ENCODE measurements at regions not wholly inside any gene's neighbourhood (a gene's known extent, or its start where the extent isn't known, plus 50 kb on each side); places are given as distances from the start of the nearest gene placed in this dataset.

DNA sequence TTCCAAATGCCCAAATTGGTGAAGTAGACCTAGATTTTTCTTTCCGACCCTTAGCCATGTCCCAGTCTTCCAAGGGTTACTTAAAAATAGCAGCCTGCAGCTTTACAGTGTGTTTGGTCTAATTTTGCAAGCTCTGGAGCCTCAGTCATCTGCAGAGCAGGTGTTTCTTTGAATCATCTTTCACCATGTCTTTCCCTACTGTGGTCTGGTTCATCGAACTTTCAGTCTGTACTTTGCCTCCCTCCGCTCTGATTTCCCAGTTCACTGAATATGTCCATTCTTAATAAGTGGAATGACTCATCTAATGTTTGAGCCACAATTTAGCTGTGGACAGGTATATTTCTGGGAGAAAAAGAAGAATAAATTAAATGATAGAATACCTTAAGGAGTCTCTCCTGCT, 1060.7 kb downstream of the EFNA5 start:
- Histone ChIP-seq H3K4me1 (no peaks in the 10 kb centered on the region), H3K4me3 (no peak overlapping the region), H3K27me3 (no peaks in the 10 kb centered on the region), H3K36me3 (no peaks in the 10 kb centered on the region), H3K27ac (no peak overlapping the region), H3K9me3 (no peaks in the 10 kb centered on the region)
- DNase-seq (no peak), ATAC-seq (ENCODE audit: low FRiP score in 2 of 2) (no peak)
- no peak for TF ChIP-seq EP300 (IDR thresholded peaks at IDR 0.05)
- TF ChIP-seq POLR2AphosphoS5 (IDR thresholded peaks at IDR 0.05): no peak
- TF ChIP-seq, protein P1, sequence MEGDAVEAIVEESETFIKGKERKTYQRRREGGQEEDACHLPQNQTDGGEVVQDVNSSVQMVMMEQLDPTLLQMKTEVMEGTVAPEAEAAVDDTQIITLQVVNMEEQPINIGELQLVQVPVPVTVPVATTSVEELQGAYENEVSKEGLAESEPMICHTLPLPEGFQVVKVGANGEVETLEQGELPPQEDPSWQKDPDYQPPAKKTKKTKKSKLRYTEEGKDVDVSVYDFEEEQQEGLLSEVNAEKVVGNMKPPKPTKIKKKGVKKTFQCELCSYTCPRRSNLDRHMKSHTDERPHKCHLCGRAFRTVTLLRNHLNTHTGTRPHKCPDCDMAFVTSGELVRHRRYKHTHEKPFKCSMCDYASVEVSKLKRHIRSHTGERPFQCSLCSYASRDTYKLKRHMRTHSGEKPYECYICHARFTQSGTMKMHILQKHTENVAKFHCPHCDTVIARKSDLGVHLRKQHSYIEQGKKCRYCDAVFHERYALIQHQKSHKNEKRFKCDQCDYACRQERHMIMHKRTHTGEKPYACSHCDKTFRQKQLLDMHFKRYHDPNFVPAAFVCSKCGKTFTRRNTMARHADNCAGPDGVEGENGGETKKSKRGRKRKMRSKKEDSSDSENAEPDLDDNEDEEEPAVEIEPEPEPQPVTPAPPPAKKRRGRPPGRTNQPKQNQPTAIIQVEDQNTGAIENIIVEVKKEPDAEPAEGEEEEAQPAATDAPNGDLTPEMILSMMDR (IDR thresholded peaks at IDR 0.05): no peak
- TF ChIP-seq POLR2A (IDR thresholded peaks at IDR 0.05): no peak
- WGBS, 2 donors: 92% methylated on average over 3 of the region's 3 CpGs

DNA sequence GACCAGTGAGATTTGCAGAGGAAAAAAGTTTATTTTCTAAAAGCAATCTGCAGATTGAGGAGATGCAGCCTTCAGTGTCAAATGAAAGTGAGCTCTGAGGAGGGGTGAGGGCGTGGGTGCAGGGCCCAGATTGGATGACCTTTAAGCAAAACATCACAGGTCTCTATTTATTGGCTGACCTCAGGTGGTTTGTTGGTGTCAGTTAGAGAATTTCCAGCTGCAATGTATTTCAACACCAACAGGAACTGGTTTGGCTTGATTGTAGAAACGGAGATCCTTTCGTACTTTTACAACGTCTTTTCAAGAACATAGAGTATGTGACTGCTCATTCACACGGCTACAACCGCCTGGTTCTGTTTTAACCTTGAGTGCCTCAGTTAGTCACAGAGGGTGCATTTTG, 1069.1 kb downstream of the EFNA5 start:
- no peak for ATAC-seq (ENCODE audit: low FRiP score in 2 of 2)
- no peak overlapping the region for H3K4me3 ChIP-seq
- DNase-seq: no peak

DNA sequence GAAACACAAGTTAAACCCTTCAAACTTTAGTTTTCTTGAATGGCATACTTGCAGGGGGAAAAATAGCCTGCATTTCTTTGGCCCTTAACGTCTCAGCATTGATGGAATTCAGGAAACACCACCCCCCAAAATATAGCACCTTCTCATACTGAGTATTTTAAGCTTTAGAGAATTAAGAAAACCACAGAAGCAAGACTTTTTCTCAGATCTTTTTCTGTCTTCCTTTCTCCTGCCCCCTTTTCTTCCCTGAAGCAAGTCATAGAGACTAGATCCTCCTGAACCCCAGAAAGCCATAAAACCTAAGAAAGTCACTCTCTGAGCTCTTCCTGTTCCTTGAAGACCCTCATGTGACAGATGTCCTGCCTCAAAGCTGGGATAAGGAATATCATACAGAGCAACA, 1069.9 kb downstream of the EFNA5 start:
- H3K4me1 ChIP-seq: no peaks in the 10 kb centered on the region
- H3K36me3 ChIP-seq: no peaks in the 10 kb centered on the region
- H3K4me3 ChIP-seq: no peak overlapping the region
- WGBS, 2 donors: 42 to 57% methylated on average over 1 of the region's 1 CpG
- DNase-seq (no peak), ATAC-seq (ENCODE audit: low FRiP score in 2 of 2) (no peak)
- no peaks in the 10 kb centered on the region for H3K9me3 ChIP-seq
- H3K27ac ChIP-seq: no peak overlapping the region
- no peaks in the 10 kb centered on the region for H3K27me3 ChIP-seq
- TF ChIP-seq EP300 (IDR thresholded peaks at IDR 0.05) (no peak), POLR2AphosphoS5 (IDR thresholded peaks at IDR 0.05) (no peak), POLR2A (IDR thresholded peaks at IDR 0.05) (no peak)
- TF ChIP-seq, protein P1 (IDR thresholded peaks at IDR 0.05): no peak

More for the DNA sequence above, 1069.1 kb downstream of the EFNA5 start:
- H3K9me3 ChIP-seq: no peaks in the 10 kb centered on the region
- H3K4me1 ChIP-seq: no peaks in the 10 kb centered on the region
- no peak overlapping the region for H3K27ac ChIP-seq
- H3K36me3 ChIP-seq: no peaks in the 10 kb centered on the region
- no peaks in the 10 kb centered on the region for H3K27me3 ChIP-seq
- TF ChIP-seq EP300 (IDR thresholded peaks at IDR 0.05): no peak
- TF ChIP-seq POLR2A (IDR thresholded peaks at IDR 0.05): no peak
- no peak for TF ChIP-seq POLR2AphosphoS5 (IDR thresholded peaks at IDR 0.05)
- TF ChIP-seq, protein P1 (IDR thresholded peaks at IDR 0.05): no peak
- 41 to 65% methylated on average over 6 of the region's 6 CpGs for WGBS, 2 donors

DNA sequence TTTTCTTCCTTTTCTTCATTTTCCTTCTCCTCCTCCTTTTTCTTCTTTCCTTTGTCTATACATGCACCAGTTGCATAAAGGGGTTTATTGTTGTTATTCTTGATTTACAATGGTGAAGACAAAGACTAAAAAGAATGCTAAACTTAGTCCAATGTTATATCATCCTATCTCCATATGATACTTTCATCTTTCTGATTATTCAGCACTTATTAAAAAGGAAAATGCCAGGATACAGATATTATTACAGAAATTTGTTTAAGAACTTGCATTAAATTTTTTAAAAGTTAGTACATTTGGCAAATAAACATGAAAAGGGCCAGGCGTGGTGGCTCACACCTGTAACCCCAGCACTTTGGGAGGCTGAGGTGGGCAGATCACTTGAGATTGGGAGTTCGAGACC, 1074.9 kb downstream of the EFNA5 start:
- peaks cover 0 to 4% (median 0%) of the 10 kb centered on the region in 4 donors for H3K9me3 ChIP-seq
- no peak overlapping the region for H3K27ac ChIP-seq
- H3K36me3 ChIP-seq: no peaks in the 10 kb centered on the region
- H3K4me1 ChIP-seq: no peaks in the 10 kb centered on the region
- DNase-seq (no peak), ATAC-seq (ENCODE audit: low FRiP score in 2 of 2) (no peak)
- no peaks in the 10 kb centered on the region for H3K27me3 ChIP-seq
- no peak overlapping the region for H3K4me3 ChIP-seq
- TF ChIP-seq POLR2AphosphoS5 (IDR thresholded peaks at IDR 0.05): no peak
- TF ChIP-seq, protein P1 (IDR thresholded peaks at IDR 0.05): no peak
- no peak for TF ChIP-seq POLR2A (IDR thresholded peaks at IDR 0.05)
- no peak for TF ChIP-seq EP300 (IDR thresholded peaks at IDR 0.05)
- 92 to 97% methylated on average over 2 of the region's 2 CpGs for WGBS, 2 donors

DNA sequence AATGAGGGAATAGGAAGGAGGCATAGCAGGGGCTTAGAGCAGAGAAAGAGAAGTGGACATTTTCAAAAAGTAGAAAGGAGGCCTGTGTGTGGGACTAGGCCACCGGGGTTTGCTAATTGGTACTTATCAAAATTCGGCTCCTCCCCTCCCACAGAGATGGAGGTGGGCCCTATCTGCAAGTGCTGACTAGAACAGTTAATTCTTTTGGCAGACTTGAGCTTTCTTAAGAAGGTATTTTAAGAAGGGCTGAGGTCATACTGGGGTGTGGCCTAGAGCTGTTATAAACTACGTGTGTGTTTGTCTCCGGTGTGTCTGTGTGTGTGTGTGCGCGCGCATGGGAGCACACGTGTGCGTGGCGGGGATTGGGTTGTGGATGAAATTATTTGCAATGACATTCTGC, 1086.5 kb downstream of the EFNA5 start:
- Histone ChIP-seq H3K27me3 (no peaks in the 10 kb centered on the region), H3K36me3 (no peaks in the 10 kb centered on the region), H3K4me3 (no peak overlapping the region), H3K27ac (no peak overlapping the region), H3K4me1 (no peaks in the 10 kb centered on the region), H3K9me3 (no peaks in the 10 kb centered on the region)
- TF ChIP-seq, protein P1 (IDR thresholded peaks at IDR 0.05): no peak
- no peak for TF ChIP-seq POLR2AphosphoS5 (IDR thresholded peaks at IDR 0.05)
- TF ChIP-seq POLR2A (IDR thresholded peaks at IDR 0.05): no peak
- TF ChIP-seq EP300 (IDR thresholded peaks at IDR 0.05): no peak
- DNase-seq (no peak), ATAC-seq (ENCODE audit: low FRiP score in 2 of 2) (no peak)
- WGBS, 2 donors: 85 to 88% methylated on average over 10 of the region's 10 CpGs
